Coronary artery (tissue), 2 donors: ENCODE measurements at regions not wholly inside any gene's neighbourhood (a gene's known extent, or its start where the extent isn't known, plus 50 kb on each side); places are given as distances from the start of the nearest gene placed in this dataset.

Experiments
- DNase-seq: peaks from one replicate; pipeline ENCODE4 v3.0.0-alpha.2; 2017; ENCODE audit warnings: low spot score
- H3K27ac ChIP-seq, 2 donors: fragments of 200-600 bp; sonication (generic); one replicate each; pipeline ENCODE4 v1.5.1; 2016 to 2019
- H3K4me3 ChIP-seq: fragments of 200-600 bp; sonication (generic); 2 replicates; pipeline ENCODE4 v1.5.1; 2016; ENCODE audit warnings: mild to moderate bottlenecking, moderate library complexity
- CTCF ChIP-seq: fragments of 200-600 bp; sonication (generic); IDR thresholded peaks from one replicate; pipeline ENCODE4 v1.5.1; 2019; ENCODE audit warnings: antibody characterized with exemption

- no peak for TF ChIP-seq CTCF
- no peak overlapping the region for H3K4me3 ChIP-seq
- no peak overlapping the region for H3K27ac ChIP-seq
- DNase-seq = peak; percentile 53
Observed at GRCh38 chr6:168192901-168193815, 114.1 kb upstream of the FRMD1 start.

- H3K4me3 ChIP-seq = no peak overlapping the region
- H3K27ac ChIP-seq = no peak overlapping the region
- peak; percentile 36 for DNase-seq
- no peak for TF ChIP-seq CTCF
Observed at GRCh38 chr6:168192195-168192900, 113.3 kb upstream of the FRMD1 start.

GRCh38 chr6:168190646-168191443 lies 111.8 kb upstream of the FRMD1 start:
- Histone ChIP-seq H3K27ac (no peak overlapping the region), H3K4me3 (no peak overlapping the region)
- no peak for TF ChIP-seq CTCF
- DNase-seq = peak; percentile 54

- Histone ChIP-seq H3K27ac (no peak overlapping the region), H3K4me3 (no peak overlapping the region)
- DNase-seq = peak; percentile 65
- TF ChIP-seq CTCF = no peak
Observed at GRCh38 chr6:168190014-168190405, 111.0 kb upstream of the FRMD1 start.

- DNase-seq = peak; percentile 66
- no peak overlapping the region for H3K27ac ChIP-seq
- H3K4me3 ChIP-seq = no peak overlapping the region
- TF ChIP-seq CTCF = no peak
Observed at GRCh38 chr6:168189200-168190013, 110.4 kb upstream of the FRMD1 start.
